PC-3 (cell line): ENCODE measurements at regions not wholly inside any gene's neighbourhood (a gene's known extent, or its start where the extent isn't known, plus 50 kb on each side); places are given as distances from the start of the nearest gene placed in this dataset.

Experiments
- EZH2phosphoT487 ChIP-seq: fragments of 300-600 bp; sonication (generic); IDR thresholded peaks from 2 replicates; pipeline ENCODE4 v1.6.1; 2018; ENCODE audit warnings: mild to moderate bottlenecking, antibody characterized with exemption, low read length, borderline replicate concordance
- TF ChIP-seq, protein P1 (sequence below): fragments of 300-600 bp; sonication (generic); conservative IDR thresholded peaks from 2 replicates; pipeline ENCODE4 v1.5.1; 2017; ENCODE audit warnings: antibody characterized with exemption, low read depth, mild to moderate bottlenecking, low read length

DNA sequence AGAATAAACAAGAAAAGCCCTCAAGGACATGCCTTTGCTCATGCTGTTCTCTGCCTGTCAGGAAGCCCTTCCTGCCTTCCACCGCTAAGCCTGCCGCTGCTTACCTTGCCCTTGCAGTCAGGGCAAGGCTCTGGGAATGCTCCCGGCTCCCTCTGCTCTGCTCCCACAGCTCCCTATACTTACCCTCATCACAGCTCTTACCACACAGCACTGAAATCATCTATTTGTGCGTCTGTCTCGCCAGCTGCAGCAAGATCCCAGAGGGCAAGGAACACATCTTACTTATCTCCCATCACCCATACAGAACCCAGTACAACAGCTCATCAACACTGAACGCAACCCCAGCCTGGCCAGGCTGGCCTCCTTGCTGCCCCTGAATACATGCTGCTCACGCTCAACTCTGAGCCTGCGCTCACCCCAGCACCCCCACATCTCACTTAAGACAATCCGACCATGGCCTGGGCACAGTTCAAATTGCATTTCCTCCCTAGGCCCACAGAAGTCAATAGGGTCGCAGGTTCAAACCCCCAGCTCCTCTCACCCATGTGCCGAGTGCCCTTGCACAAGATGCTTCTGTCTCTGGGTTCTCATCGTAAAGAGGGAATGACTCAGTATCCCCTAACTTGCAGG lies 161.8 kb downstream of the IGLL1 start:
- TF ChIP-seq, protein P1, sequence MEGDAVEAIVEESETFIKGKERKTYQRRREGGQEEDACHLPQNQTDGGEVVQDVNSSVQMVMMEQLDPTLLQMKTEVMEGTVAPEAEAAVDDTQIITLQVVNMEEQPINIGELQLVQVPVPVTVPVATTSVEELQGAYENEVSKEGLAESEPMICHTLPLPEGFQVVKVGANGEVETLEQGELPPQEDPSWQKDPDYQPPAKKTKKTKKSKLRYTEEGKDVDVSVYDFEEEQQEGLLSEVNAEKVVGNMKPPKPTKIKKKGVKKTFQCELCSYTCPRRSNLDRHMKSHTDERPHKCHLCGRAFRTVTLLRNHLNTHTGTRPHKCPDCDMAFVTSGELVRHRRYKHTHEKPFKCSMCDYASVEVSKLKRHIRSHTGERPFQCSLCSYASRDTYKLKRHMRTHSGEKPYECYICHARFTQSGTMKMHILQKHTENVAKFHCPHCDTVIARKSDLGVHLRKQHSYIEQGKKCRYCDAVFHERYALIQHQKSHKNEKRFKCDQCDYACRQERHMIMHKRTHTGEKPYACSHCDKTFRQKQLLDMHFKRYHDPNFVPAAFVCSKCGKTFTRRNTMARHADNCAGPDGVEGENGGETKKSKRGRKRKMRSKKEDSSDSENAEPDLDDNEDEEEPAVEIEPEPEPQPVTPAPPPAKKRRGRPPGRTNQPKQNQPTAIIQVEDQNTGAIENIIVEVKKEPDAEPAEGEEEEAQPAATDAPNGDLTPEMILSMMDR, result no peak
- no peak for TF ChIP-seq EZH2phosphoT487
